GM19467 (cell line): ENCODE measurements at regions not wholly inside any gene's neighbourhood (a gene's known extent, or its start where the extent isn't known, plus 50 kb on each side); places are given as distances from the start of the nearest gene placed in this dataset.

Experiments used
- ATAC-seq: cut with Tn5 transposase; IDR thresholded peaks from one replicate; pipeline ENCODE4 v1.9.1; 2021; ENCODE audit warnings: mild to moderate bottlenecking, moderate library complexity; ENCODE audit not compliant: unreplicated experiment

DNA sequence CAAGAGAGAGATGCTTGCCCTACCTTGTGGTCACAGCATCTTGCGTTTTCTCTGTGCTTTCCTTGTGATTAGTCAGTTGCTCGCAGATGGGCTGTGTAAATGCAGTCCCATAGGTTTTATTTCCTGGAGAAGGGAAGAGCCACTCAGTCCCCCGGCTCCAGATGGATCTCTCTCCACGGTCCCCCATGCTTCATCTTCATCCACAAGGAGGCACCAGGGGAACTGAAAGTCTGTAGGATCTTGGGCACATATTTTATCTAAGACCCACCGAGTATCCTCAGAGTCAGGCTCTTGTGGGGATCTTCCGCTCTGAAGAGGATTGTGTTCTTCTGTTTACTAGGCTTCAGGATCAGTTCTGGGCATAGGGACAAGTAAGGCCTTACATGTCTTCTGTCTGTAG, 66.8 kb upstream of the E2F8 start:
- ATAC-seq = no peak

DNA sequence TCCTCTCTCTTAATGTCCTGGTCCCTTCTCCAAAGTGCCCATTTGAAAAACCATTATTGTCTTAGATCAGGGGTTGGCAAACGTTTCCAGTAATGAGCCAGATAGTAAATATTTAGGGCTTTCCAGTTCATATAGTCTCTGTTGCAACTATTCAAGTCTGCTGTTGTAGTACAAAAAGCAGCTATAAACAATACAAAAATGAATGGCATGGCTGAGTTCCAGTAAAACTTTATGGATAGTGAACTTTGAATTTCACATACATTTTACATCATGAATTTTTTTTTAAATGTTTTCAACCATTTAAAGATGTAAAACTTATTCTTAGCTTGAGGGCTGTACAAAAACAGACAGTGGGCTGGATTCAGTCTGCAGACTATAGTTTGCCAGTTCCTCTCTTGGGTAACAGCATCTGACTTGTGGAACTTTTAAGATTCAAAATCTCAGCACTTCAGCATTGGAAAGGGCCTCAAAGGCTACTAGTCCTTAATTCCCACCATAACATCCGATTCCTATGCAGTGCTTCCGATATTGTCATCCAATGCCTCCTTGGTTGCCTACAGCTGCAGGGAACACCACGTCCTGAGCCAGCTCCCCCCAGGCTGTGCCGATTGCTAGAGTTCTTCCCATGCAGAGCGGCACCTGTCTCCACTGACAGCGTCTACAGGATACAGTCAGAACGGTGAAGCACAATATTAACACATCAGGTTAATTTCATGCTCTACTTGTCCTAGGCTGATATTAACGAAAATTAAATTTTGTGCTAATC, 65.6 kb upstream of the E2F8 start:
- ATAC-seq = no peak

- no peak for ATAC-seq
Observed at GRCh38 chr11:19301361-19301760, 60.6 kb upstream of the E2F8 start.

DNA sequence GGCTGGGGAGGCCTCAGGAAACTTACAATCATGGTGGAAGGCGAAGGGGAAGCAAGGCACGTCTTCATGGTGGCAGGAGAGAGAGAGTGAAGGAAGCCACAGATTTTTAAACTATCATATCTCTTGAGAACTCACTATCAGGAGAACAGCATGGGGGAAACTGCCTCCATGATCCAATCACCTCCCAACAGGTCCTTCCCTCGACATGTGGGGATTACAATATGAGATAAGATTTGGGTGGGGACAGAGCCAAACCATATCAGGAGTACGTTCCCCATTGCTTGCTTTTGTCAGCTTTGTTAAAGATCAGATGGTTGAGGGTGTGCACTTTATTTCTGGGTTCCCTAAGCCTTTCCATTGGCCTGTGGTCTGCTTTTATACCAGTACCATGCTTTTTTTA, 53.7 kb upstream of the E2F8 start:
- ATAC-seq = no peak

DNA sequence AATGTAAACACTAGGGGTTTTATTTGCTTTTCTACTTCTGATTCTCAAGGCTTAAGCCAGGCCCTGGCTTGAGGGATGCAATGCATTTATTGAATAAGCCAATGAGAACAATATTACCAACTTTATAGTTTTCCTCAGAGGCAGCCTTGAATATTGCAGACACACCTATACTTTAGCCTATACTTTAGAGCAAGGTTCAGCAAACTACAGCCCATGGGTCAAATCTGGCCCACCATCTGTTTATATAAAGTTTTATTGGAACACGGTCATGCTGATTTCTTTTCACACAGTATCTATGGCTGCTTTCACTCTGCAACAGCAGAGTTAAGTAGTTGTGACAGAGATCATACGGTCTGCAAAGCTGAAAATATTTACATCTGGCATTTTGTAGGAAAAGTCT, 50.3 kb upstream of the E2F8 start:
- ATAC-seq = no peak
